CD8-positive, alpha-beta memory T cell (primary cell): ENCODE measurements at regions not wholly inside any gene's neighbourhood (a gene's known extent, or its start where the extent isn't known, plus 50 kb on each side); places are given as distances from the start of the nearest gene placed in this dataset.
A peak's percentile ranks its signal among the peaks of the same experiment; 100 is the strongest.

Source experiments
- CTCF ChIA-PET: fragments of 350-600 bp; sonication (Branson Sonifier 250); formaldehyde crosslinking; loops from one replicate; lab custom pipeline; 2021; ENCODE audit warnings: antibody characterized with exemption; lab: Charles Lee
- POLR2A ChIA-PET: fragments of 350-600 bp; sonication (Branson Sonifier 250); formaldehyde crosslinking; loops from one replicate; lab custom pipeline; 2021; ENCODE audit warnings: antibody characterized with exemption; lab: Charles Lee
- DNase-seq, 5 donors: peaks; one replicate each; pipeline versions ENCODE4 v3.0.0 to v3.0.0-alpha.2; 2020 to 2022; ENCODE audit warnings: mixed read lengths in 1 of 5
- H3K27ac ChIP-seq: one replicate; pipeline ENCODE4 v1.7.0; 2013; ENCODE audit warnings: low read depth, mild to moderate bottlenecking, low read length, moderate library complexity
- H3K27me3 ChIP-seq: 2 replicates; pipeline ENCODE4 v1.7.0; 2013; ENCODE audit warnings: low read length, mild to moderate bottlenecking; ENCODE audit not compliant: insufficient read depth, poor library complexity, severe bottlenecking
- H3K36me3 ChIP-seq: 2 replicates; pipeline ENCODE4 v1.7.0; 2013; ENCODE audit warnings: mild to moderate bottlenecking, low read length, moderate library complexity; ENCODE audit not compliant: insufficient read depth
- H3K4me1 ChIP-seq: 2 replicates; pipeline ENCODE4 v1.7.0; 2013; ENCODE audit warnings: mild to moderate bottlenecking, low read length, moderate library complexity; ENCODE audit not compliant: insufficient read depth
- H3K4me3 ChIP-seq: 2 replicates; pipeline ENCODE4 v1.7.0; 2013; ENCODE audit warnings: mild to moderate bottlenecking, low read length
- H3K9me3 ChIP-seq: 2 replicates; pipeline ENCODE4 v1.7.0; 2013; ENCODE audit warnings: mild to moderate bottlenecking, low read length
- H3K27ac Mint-ChIP-seq, 8 donors: one replicate each; pipeline ENCODE4 v1.8.0; 2020 to 2021; ENCODE audit warnings: mixed read lengths in 8 of 8, mild to moderate bottlenecking in 6 of 8, inconsistent platforms in 3 of 8, moderate library complexity in 3 of 8
- H3K27me3 Mint-ChIP-seq, 2 donors: one replicate each; pipeline ENCODE4 v1.8.0; 2020 to 2021; ENCODE audit warnings: mixed read lengths in 2 of 2, mild to moderate bottlenecking in 1 of 2, moderate library complexity in 1 of 2
- H3K36me3 Mint-ChIP-seq, 3 donors: one replicate each; pipeline ENCODE4 v1.8.0; 2020 to 2021; ENCODE audit warnings: mixed read lengths in 3 of 3, inconsistent platforms in 1 of 3, mild to moderate bottlenecking in 1 of 3
- H3K4me1 Mint-ChIP-seq, 3 donors: one replicate each; pipeline ENCODE4 v1.8.0; 2020 to 2021; ENCODE audit warnings: mixed read lengths in 3 of 3, inconsistent platforms in 1 of 3, mild to moderate bottlenecking in 1 of 3
- H3K4me3 Mint-ChIP-seq, 7 donors: one replicate each; pipeline ENCODE4 v1.8.0; 2020 to 2021; ENCODE audit warnings: mixed read lengths in 7 of 7, mild to moderate bottlenecking in 6 of 7, moderate library complexity in 4 of 7, inconsistent platforms in 2 of 7
- H3K9me3 Mint-ChIP-seq, 5 donors: one replicate each; pipeline ENCODE4 v1.8.0; 2020 to 2022; ENCODE audit warnings: mixed read lengths in 5 of 5, mild to moderate bottlenecking in 3 of 5, moderate library complexity in 2 of 5, inconsistent platforms in 1 of 5

GRCh38 chr12:67910360-67911274, 78.6 kb upstream of the IFNG-AS1 start:
- Mint-ChIP-seq H3K4me1 (no peaks in the 10 kb centered on the region), H3K36me3 (peaks cover 0 to 15% (median 7%) of the 10 kb centered on the region in 3 donors), H3K27ac (no peak overlapping the region), H3K9me3 (peaks cover 0 to 3% (median 0%) of the 10 kb centered on the region in 5 donors), H3K4me3 (no peak overlapping the region), H3K27me3 (peaks cover 8 to 14% of the 10 kb centered on the region in 2 donors)
- H3K4me1 ChIP-seq: no peaks in the 10 kb centered on the region
- H3K27me3 ChIP-seq: no peaks in the 10 kb centered on the region
- no peak overlapping the region for H3K27ac ChIP-seq
- POLR2A ChIA-PET: interaction anchor here (0.7 kb wide), 1 partner anchor 9 kb away, joined by 5 read pairs; no protein-coding TSS in a partner anchor
- no peaks in the 10 kb centered on the region for H3K36me3 ChIP-seq
- CTCF ChIA-PET: no interaction called here
- no peak overlapping the region for H3K4me3 ChIP-seq
- no peaks in the 10 kb centered on the region for H3K9me3 ChIP-seq
- no peak for DNase-seq

- POLR2A ChIA-PET: no interaction called here
- H3K27ac Mint-ChIP-seq: no peak overlapping the region
- Histone ChIP-seq H3K27ac (no peak overlapping the region), H3K4me1 (no peaks in the 10 kb centered on the region), H3K27me3 (no peaks in the 10 kb centered on the region), H3K9me3 (no peaks in the 10 kb centered on the region), H3K4me3 (no peak overlapping the region), H3K36me3 (no peaks in the 10 kb centered on the region)
- peaks cover 8 to 14% of the 10 kb centered on the region in 2 donors for H3K27me3 Mint-ChIP-seq
- H3K36me3 Mint-ChIP-seq: peaks cover 0 to 15% (median 7%) of the 10 kb centered on the region in 3 donors
- CTCF ChIA-PET: no interaction called here
- H3K4me3 Mint-ChIP-seq: no peak overlapping the region
- no peaks in the 10 kb centered on the region for H3K4me1 Mint-ChIP-seq
- no peak for DNase-seq
- peaks cover 0 to 3% (median 0%) of the 10 kb centered on the region in 5 donors for H3K9me3 Mint-ChIP-seq
These were observed 78.0 kb upstream of the IFNG-AS1 start for GRCh38 chr12:67911275-67911600.

GRCh38 chr12:67911789-67912188, 77.5 kb upstream of the IFNG-AS1 start:
- no peaks in the 10 kb centered on the region for H3K4me1 ChIP-seq
- H3K9me3 Mint-ChIP-seq: no peaks in the 10 kb centered on the region
- no peaks in the 10 kb centered on the region for H3K36me3 ChIP-seq
- H3K27ac ChIP-seq: no peak overlapping the region
- no peaks in the 10 kb centered on the region for H3K9me3 ChIP-seq
- no peak for DNase-seq
- no peak overlapping the region for H3K27ac Mint-ChIP-seq
- no peaks in the 10 kb centered on the region for H3K27me3 ChIP-seq
- H3K4me3 Mint-ChIP-seq: no peak overlapping the region
- no peaks in the 10 kb centered on the region for H3K4me1 Mint-ChIP-seq
- peaks cover 0 to 10% (median 8%) of the 10 kb centered on the region in 3 donors for H3K36me3 Mint-ChIP-seq
- ChIA-PET POLR2A (no interaction called here), CTCF (no interaction called here)
- H3K27me3 Mint-ChIP-seq: peaks cover 8 to 14% of the 10 kb centered on the region in 2 donors
- no peak overlapping the region for H3K4me3 ChIP-seq

GRCh38 chr12:67915335-67915851, 73.9 kb upstream of the IFNG-AS1 start:
- Histone ChIP-seq H3K27me3 (no peaks in the 10 kb centered on the region), H3K9me3 (no peaks in the 10 kb centered on the region), H3K4me1 (no peaks in the 10 kb centered on the region), H3K36me3 (no peaks in the 10 kb centered on the region), H3K27ac (no peak overlapping the region), H3K4me3 (no peak overlapping the region)
- Mint-ChIP-seq H3K4me1 (no peaks in the 10 kb centered on the region), H3K9me3 (no peaks in the 10 kb centered on the region), H3K27ac (no peak overlapping the region), H3K36me3 (peaks cover 0 to 5% (median 3%) of the 10 kb centered on the region in 3 donors), H3K27me3 (peaks cover 7 to 14% of the 10 kb centered on the region in 2 donors), H3K4me3 (no peak overlapping the region)
- ChIA-PET POLR2A (no interaction called here), CTCF (no interaction called here)
- no peak for DNase-seq

GRCh38 chr12:67916266-67916970, 72.8 kb upstream of the IFNG-AS1 start:
- CTCF ChIA-PET: interaction anchor here (1.9 kb wide), 1 partner anchor 8 kb away, joined by 4 read pairs; no protein-coding TSS in a partner anchor
- no peak overlapping the region for H3K27ac ChIP-seq
- H3K36me3 Mint-ChIP-seq: peaks cover 0 to 5% (median 3%) of the 10 kb centered on the region in 3 donors
- H3K4me3 Mint-ChIP-seq: no peak overlapping the region
- H3K9me3 Mint-ChIP-seq: no peaks in the 10 kb centered on the region
- peaks cover 7 to 14% of the 10 kb centered on the region in 2 donors for H3K27me3 Mint-ChIP-seq
- H3K4me1 ChIP-seq: no peaks in the 10 kb centered on the region
- H3K27me3 ChIP-seq: no peaks in the 10 kb centered on the region
- H3K9me3 ChIP-seq: no peaks in the 10 kb centered on the region
- DNase-seq: no peak
- H3K4me3 ChIP-seq: no peak overlapping the region
- no peaks in the 10 kb centered on the region for H3K36me3 ChIP-seq
- peak overlapping the region in 1 of 8 donors; percentile 27 for H3K27ac Mint-ChIP-seq
- POLR2A ChIA-PET: no interaction called here
- no peaks in the 10 kb centered on the region for H3K4me1 Mint-ChIP-seq

GRCh38 chr12:67917811-67918210, 71.4 kb upstream of the IFNG-AS1 start:
- CTCF ChIA-PET: interaction anchor here (1.0 to 1.9 kb wide), 2 partner anchors 9 to 476 kb away, joined by 3 to 4 read pairs; no protein-coding TSS in a partner anchor
- Histone ChIP-seq H3K9me3 (no peaks in the 10 kb centered on the region), H3K4me1 (no peaks in the 10 kb centered on the region), H3K36me3 (no peaks in the 10 kb centered on the region), H3K4me3 (no peak overlapping the region), H3K27me3 (no peaks in the 10 kb centered on the region), H3K27ac (no peak overlapping the region)
- Mint-ChIP-seq H3K4me3 (no peak overlapping the region), H3K9me3 (no peaks in the 10 kb centered on the region), H3K27ac (no peak overlapping the region), H3K27me3 (peaks cover 4 to 11% of the 10 kb centered on the region in 2 donors), H3K4me1 (no peaks in the 10 kb centered on the region), H3K36me3 (peaks cover 0 to 1% (median 0%) of the 10 kb centered on the region in 3 donors)
- POLR2A ChIA-PET: no interaction called here
- no peak for DNase-seq

- POLR2A ChIA-PET: no interaction called here
- Histone ChIP-seq H3K36me3 (no peaks in the 10 kb centered on the region), H3K4me1 (no peaks in the 10 kb centered on the region), H3K27me3 (no peaks in the 10 kb centered on the region), H3K27ac (no peak overlapping the region), H3K4me3 (no peak overlapping the region), H3K9me3 (no peaks in the 10 kb centered on the region)
- Mint-ChIP-seq H3K27me3 (peaks cover 1 to 6% of the 10 kb centered on the region in 2 donors), H3K4me3 (no peak overlapping the region), H3K4me1 (no peaks in the 10 kb centered on the region), H3K27ac (no peak overlapping the region), H3K36me3 (peaks cover 0 to 1% (median 0%) of the 10 kb centered on the region in 3 donors), H3K9me3 (no peaks in the 10 kb centered on the region)
- CTCF ChIA-PET: interaction anchor here (1.9 kb wide), 1 partner anchor 10 kb away, joined by 4 read pairs; no protein-coding TSS in a partner anchor
- no peak for DNase-seq
These were observed 70.8 kb upstream of the IFNG-AS1 start for GRCh38 chr12:67918441-67918840.
